Smooth muscle cell (in vitro differentiated cells): ENCODE measurements at regions not wholly inside any gene's neighbourhood (a gene's known extent, or its start where the extent isn't known, plus 50 kb on each side); places are given as distances from the start of the nearest gene placed in this dataset.

Experiments used
- DNase-seq: peaks from one replicate; lab custom pipeline; 2025; ENCODE audit not compliant: unreplicated experiment; lab: John Stamatoyannopoulos, UW
- H2AFZ ChIP-seq: fragments of 200-600 bp; sonication (generic); 2 replicates; pipeline ENCODE4 v1.6.0; 2016; ENCODE audit warnings: antibody characterized with exemption, low read depth, mild to moderate bottlenecking
- H3F3A ChIP-seq: fragments of 200-600 bp; sonication (generic); 2 replicates; pipeline ENCODE4 v1.6.0; 2017; ENCODE audit warnings: antibody characterized with exemption, low read depth
- H3K27ac ChIP-seq: fragments of 200-600 bp; sonication (generic); 2 replicates; pipeline ENCODE4 v1.5.1; 2016; ENCODE audit warnings: low read depth, mild to moderate bottlenecking
- H3K27me3 ChIP-seq: fragments of 200-600 bp; sonication (generic); 2 replicates; pipeline ENCODE4 v1.6.1; 2016; ENCODE audit warnings: low read depth, mild to moderate bottlenecking
- H3K36me3 ChIP-seq: fragments of 200-600 bp; sonication (generic); 2 replicates; pipeline ENCODE4 v1.5.1; 2016; ENCODE audit warnings: low read depth
- H3K4me1 ChIP-seq: fragments of 200-600 bp; sonication (generic); 2 replicates; pipeline ENCODE4 v1.5.1; 2016; ENCODE audit warnings: low read depth
- H3K4me2 ChIP-seq: fragments of 200-600 bp; sonication (generic); 2 replicates; pipeline ENCODE4 v1.6.0; 2016; ENCODE audit warnings: mild to moderate bottlenecking
- H3K4me3 ChIP-seq: fragments of 200-600 bp; sonication (generic); 2 replicates; pipeline ENCODE4 v1.5.1; 2016; ENCODE audit warnings: mild to moderate bottlenecking
- H3K79me2 ChIP-seq: fragments of 200-600 bp; sonication (generic); 2 replicates; pipeline ENCODE4 v1.6.0; 2016; ENCODE audit warnings: low read depth, mild to moderate bottlenecking
- H3K9ac ChIP-seq: fragments of 200-600 bp; sonication (generic); 2 replicates; pipeline ENCODE4 v1.6.0; 2016; ENCODE audit warnings: low read depth
- H3K9me3 ChIP-seq: fragments of 200-600 bp; sonication (generic); replicated peaks from 2 replicates; pipeline ENCODE4 v1.5.1; 2016; ENCODE audit warnings: low read depth
- H4K20me1 ChIP-seq: fragments of 200-600 bp; sonication (generic); 2 replicates; pipeline ENCODE4 v1.6.0; 2016; ENCODE audit warnings: low read depth
- CTCF ChIP-seq: fragments of 200-600 bp; sonication (generic); IDR thresholded peaks from 2 replicates; pipeline ENCODE4 v1.5.1; 2017; ENCODE audit warnings: borderline replicate concordance, mild to moderate bottlenecking, antibody characterized with exemption; ENCODE audit not compliant: insufficient read depth, poor library complexity, severe bottlenecking
- WGBS: methylation state at CpG from one replicate; pipeline ENCODE4 v1.1.7; 2016; ENCODE audit warnings: low lambda C conversion rate; 5-methylcytosine and 5-hydroxymethylcytosine counted together

GRCh38 chr5:127183332-127183731, 107.3 kb upstream of the MEGF10 start:
- H3K4me1 ChIP-seq: no peaks in the 10 kb centered on the region
- TF ChIP-seq CTCF: no peak
- H3K79me2 ChIP-seq: no peaks in the 10 kb centered on the region
- H2AFZ ChIP-seq: no peak overlapping the region
- H3K4me3 ChIP-seq: no peak overlapping the region
- no peaks in the 10 kb centered on the region for H3K36me3 ChIP-seq
- H3K27ac ChIP-seq: no peak overlapping the region
- no peak for DNase-seq
- H3K9ac ChIP-seq: no peak overlapping the region
- H3K4me2 ChIP-seq: no peak overlapping the region
- H3K9me3 ChIP-seq: no peaks in the 10 kb centered on the region
- H3F3A ChIP-seq: no peaks in the 10 kb centered on the region
- 92% methylated on average over 7 of the region's 7 CpGs for WGBS
- no peaks in the 10 kb centered on the region for H3K27me3 ChIP-seq
- H4K20me1 ChIP-seq: no peaks in the 10 kb centered on the region

GRCh38 chr5:127184851-127185250, 105.7 kb upstream of the MEGF10 start:
- Histone ChIP-seq H3K4me3 (no peak overlapping the region), H3K4me1 (no peaks in the 10 kb centered on the region), H3K4me2 (no peak overlapping the region), H3K9ac (no peak overlapping the region), H3K27me3 (no peaks in the 10 kb centered on the region), H3K79me2 (no peaks in the 10 kb centered on the region), H3F3A (no peaks in the 10 kb centered on the region), H3K9me3 (no peaks in the 10 kb centered on the region), H3K36me3 (no peaks in the 10 kb centered on the region), H3K27ac (no peak overlapping the region), H4K20me1 (no peaks in the 10 kb centered on the region), H2AFZ (no peak overlapping the region)
- DNase-seq: no peak
- no peak for TF ChIP-seq CTCF
- 84% methylated on average over 4 of the region's 4 CpGs for WGBS

- H3K79me2 ChIP-seq: no peaks in the 10 kb centered on the region
- no peaks in the 10 kb centered on the region for H3K27me3 ChIP-seq
- H3K9me3 ChIP-seq: no peaks in the 10 kb centered on the region
- no peaks in the 10 kb centered on the region for H4K20me1 ChIP-seq
- no peak overlapping the region for H3K9ac ChIP-seq
- no peaks in the 10 kb centered on the region for H3K4me1 ChIP-seq
- H3K4me2 ChIP-seq: no peak overlapping the region
- no peak for TF ChIP-seq CTCF
- no peak overlapping the region for H3K27ac ChIP-seq
- H3K4me3 ChIP-seq: no peak overlapping the region
- no peaks in the 10 kb centered on the region for H3K36me3 ChIP-seq
- WGBS: 46% methylated on average over 6 of the region's 6 CpGs
- DNase-seq: no peak
- no peaks in the 10 kb centered on the region for H3F3A ChIP-seq
- no peak overlapping the region for H2AFZ ChIP-seq
These were observed 103.9 kb upstream of the MEGF10 start for GRCh38 chr5:127186657-127187056.

GRCh38 chr5:127187706-127188105, 102.9 kb upstream of the MEGF10 start:
- WGBS: 84% methylated on average over 5 of the region's 5 CpGs
- Histone ChIP-seq H3K27ac (no peak overlapping the region), H3F3A (no peaks in the 10 kb centered on the region), H3K9me3 (no peaks in the 10 kb centered on the region), H3K9ac (no peak overlapping the region), H3K4me1 (no peaks in the 10 kb centered on the region), H3K4me3 (no peak overlapping the region), H3K27me3 (no peaks in the 10 kb centered on the region), H4K20me1 (no peaks in the 10 kb centered on the region), H3K79me2 (no peaks in the 10 kb centered on the region), H3K4me2 (no peak overlapping the region), H3K36me3 (no peaks in the 10 kb centered on the region), H2AFZ (no peak overlapping the region)
- DNase-seq: no peak
- TF ChIP-seq CTCF: no peak
